ENCODE measurements at regions not wholly inside any gene's neighbourhood (a gene's known extent, or its start where the extent isn't known, plus 50 kb on each side); places are given as distances from the start of the nearest gene placed in this dataset.

DNA sequence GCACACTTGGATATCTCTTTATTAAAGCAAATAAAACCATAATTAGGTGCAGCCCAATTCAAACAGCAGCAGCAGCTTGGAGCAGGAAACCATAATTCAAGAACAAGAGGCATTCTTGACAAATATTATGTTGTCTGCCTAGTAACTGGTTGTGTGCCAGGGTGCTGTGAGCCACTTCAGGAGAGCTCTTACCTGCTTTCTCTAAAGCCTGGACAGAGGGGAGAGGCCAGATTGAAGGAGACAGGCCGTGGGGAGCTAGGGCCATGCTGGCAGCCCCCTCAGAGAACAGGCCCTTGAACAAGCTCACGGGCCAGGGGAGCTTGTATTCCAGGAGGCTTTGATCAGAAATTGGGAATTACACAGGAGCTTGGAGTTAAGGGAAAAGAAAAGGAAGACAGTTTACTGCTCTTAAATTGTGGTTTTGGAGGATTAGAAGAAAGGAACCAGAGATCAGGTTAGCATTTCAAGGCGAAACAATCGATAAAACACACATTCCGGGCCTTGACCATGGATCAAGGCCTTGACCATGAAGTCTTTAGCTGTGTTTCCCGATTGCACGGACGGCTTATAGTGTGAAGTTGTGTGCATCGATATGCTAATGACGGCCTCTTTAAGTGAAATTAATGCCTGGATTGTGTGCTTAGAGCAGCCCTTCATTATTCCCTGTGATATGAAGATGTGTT lies 69.8 kb upstream of the NKX2-2 start:
- Histone ChIP-seq H3K27ac (no peak overlapping the region), H3K27me3 (peaks cover 57% of the 10 kb centered on the region), H3K4me3 (ENCODE audit: low read depth in 1 of 2, low read length in 1 of 2) (no peak overlapping the region), H3K36me3 (no peaks in the 10 kb centered on the region), H3K4me1 (ENCODE audit: control insufficient read depth in 1 of 2, insufficient read depth in 1 of 2, low read depth in 1 of 2, low read length in 1 of 2) (no peaks in the 10 kb centered on the region), H3K9me3 (no peaks in the 10 kb centered on the region)
- TF ChIP-seq, protein P1, sequence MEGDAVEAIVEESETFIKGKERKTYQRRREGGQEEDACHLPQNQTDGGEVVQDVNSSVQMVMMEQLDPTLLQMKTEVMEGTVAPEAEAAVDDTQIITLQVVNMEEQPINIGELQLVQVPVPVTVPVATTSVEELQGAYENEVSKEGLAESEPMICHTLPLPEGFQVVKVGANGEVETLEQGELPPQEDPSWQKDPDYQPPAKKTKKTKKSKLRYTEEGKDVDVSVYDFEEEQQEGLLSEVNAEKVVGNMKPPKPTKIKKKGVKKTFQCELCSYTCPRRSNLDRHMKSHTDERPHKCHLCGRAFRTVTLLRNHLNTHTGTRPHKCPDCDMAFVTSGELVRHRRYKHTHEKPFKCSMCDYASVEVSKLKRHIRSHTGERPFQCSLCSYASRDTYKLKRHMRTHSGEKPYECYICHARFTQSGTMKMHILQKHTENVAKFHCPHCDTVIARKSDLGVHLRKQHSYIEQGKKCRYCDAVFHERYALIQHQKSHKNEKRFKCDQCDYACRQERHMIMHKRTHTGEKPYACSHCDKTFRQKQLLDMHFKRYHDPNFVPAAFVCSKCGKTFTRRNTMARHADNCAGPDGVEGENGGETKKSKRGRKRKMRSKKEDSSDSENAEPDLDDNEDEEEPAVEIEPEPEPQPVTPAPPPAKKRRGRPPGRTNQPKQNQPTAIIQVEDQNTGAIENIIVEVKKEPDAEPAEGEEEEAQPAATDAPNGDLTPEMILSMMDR (IDR thresholded peaks at IDR 0.05): no peak

GRCh38 chr20:21577551-21577950 lies 63.7 kb upstream of the NKX2-2 start:
- Histone ChIP-seq H3K9me3 (no peaks in the 10 kb centered on the region), H3K36me3 (no peaks in the 10 kb centered on the region), H3K4me1 (ENCODE audit: control insufficient read depth in 1 of 2, insufficient read depth in 1 of 2, low read depth in 1 of 2, low read length in 1 of 2) (no peaks in the 10 kb centered on the region), H3K4me3 (ENCODE audit: low read depth in 1 of 2, low read length in 1 of 2) (no peak overlapping the region), H3K27me3 (peaks cover 87% of the 10 kb centered on the region), H3K27ac (no peak overlapping the region)
- TF ChIP-seq, protein P1 (IDR thresholded peaks at IDR 0.05): no peak

- no peak overlapping the region for H3K27ac ChIP-seq
- H3K36me3 ChIP-seq: no peaks in the 10 kb centered on the region
- TF ChIP-seq, protein P1 (IDR thresholded peaks at IDR 0.05): no peak
- no peaks in the 10 kb centered on the region for H3K4me1 ChIP-seq (ENCODE audit: control insufficient read depth in 1 of 2, insufficient read depth in 1 of 2, low read depth in 1 of 2, low read length in 1 of 2)
- H3K27me3 ChIP-seq: peaks cover 84% of the 10 kb centered on the region
- H3K4me3 ChIP-seq (ENCODE audit: low read depth in 1 of 2, low read length in 1 of 2): no peak overlapping the region
- no peaks in the 10 kb centered on the region for H3K9me3 ChIP-seq
Observed at GRCh38 chr20:21575981-21576740, 62.3 kb upstream of the NKX2-2 start.

DNA sequence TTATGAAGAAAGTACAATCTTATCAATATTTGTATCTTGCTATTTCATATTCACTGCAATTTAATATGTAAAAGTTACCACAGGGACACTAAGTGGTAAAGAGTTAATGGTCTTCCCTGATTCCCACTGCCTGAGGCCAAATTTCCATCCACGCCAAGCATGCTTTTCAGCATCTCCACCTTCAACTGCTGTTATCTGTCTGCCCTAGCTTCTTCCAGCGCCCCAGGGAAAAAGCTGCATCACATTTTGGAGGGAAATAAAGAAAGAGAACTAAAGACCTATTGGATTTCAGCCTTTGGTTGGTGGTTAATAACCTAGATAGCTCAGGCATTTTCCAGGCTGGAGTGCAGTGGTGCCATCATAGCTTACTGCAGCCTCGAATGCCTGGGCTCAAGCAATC lies 61.3 kb upstream of the NKX2-2 start:
- Histone ChIP-seq H3K36me3 (no peaks in the 10 kb centered on the region), H3K4me3 (ENCODE audit: low read depth in 1 of 2, low read length in 1 of 2) (no peak overlapping the region), H3K27ac (no peak overlapping the region), H3K4me1 (ENCODE audit: control insufficient read depth in 1 of 2, insufficient read depth in 1 of 2, low read depth in 1 of 2, low read length in 1 of 2) (peaks cover 6% of the 10 kb centered on the region in 2 experiments), H3K27me3 (peaks cover 82% of the 10 kb centered on the region), H3K9me3 (no peaks in the 10 kb centered on the region)
- TF ChIP-seq, protein P1 (IDR thresholded peaks at IDR 0.05): no peak

DNA sequence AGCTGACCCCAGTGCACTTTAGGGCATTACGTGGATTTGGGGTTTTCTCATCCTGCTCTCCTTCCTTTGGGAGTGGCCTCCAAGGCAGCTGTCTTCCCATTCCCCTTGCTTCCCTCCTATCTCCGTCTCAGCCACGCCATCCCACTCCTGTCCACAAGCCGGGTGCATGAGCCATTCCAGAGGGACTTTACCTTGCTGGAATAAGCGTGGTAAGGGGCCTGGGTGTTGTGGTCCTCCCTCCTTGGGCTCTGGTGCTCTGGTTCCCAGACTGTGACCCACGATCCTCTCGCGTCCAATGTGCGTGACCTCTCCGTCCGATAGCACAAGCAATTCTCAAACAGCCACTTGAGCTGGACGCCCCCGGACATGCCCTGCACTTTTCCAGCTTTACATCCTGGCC lies 60.6 kb upstream of the NKX2-2 start:
- Histone ChIP-seq H3K4me1 (ENCODE audit: control insufficient read depth in 1 of 2, insufficient read depth in 1 of 2, low read depth in 1 of 2, low read length in 1 of 2) (peaks cover 6% of the 10 kb centered on the region in 2 experiments), H3K4me3 (ENCODE audit: low read depth in 1 of 2, low read length in 1 of 2) (no peak overlapping the region), H3K9me3 (no peaks in the 10 kb centered on the region), H3K27ac (no peak overlapping the region), H3K36me3 (no peaks in the 10 kb centered on the region), H3K27me3 (peaks cover 82% of the 10 kb centered on the region)
- TF ChIP-seq, protein P1 (IDR thresholded peaks at IDR 0.05): no peak

Measured in neutrophil (primary cell).